ENCODE measurements at regions not wholly inside any gene's neighbourhood (a gene's known extent, or its start where the extent isn't known, plus 50 kb on each side); places are given as distances from the start of the nearest gene placed in this dataset.

DNA sequence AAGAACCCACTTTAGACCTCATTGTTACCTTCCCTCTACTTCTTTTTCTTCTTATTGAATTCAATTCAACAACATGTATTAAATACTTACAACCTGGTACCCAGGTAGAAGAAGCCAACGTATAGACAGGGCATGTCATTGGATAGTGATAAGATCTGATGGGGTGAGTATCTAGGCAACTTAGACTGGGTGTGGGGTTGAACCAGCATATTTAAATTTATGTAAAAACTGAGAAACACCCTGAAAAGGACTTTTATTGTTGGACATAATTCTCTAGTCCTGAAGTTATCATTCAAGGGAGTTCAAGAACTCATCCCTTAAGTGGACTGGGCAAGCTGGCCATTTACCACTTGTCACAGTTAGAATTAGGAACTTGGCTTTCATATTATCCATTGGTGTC, 139.2 kb downstream of the ZIC5 start:
- TF ChIP-seq CTCF (IDR thresholded peaks at IDR 0.05; ENCODE audit: low read depth, low read length): no peak
- no peak overlapping the region for H3K4me3 ChIP-seq (ENCODE audit: low read depth, low read length)

DNA sequence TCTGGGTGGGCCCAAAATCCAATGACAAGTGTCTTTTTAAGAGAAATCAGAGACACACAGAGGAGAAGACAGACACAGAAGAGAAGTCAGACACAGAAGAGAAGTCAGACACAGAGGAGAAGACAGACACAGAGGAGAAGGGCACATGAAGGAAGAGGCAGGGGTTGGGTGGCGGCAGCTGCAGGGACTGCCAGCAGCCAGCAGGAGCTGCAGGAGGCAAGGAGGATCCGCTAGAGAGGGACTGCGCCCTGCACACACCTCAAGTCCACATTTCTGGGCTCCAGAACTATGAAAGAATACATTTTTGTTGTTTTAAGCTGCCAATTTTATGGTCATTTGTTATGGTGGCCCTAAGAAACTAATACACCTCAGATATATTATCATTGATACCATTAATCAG, 140.6 kb downstream of the ZIC5 start:
- no peak for TF ChIP-seq CTCF (IDR thresholded peaks at IDR 0.05; ENCODE audit: low read depth, low read length)
- H3K4me3 ChIP-seq (ENCODE audit: low read depth, low read length): no peak overlapping the region

GRCh38 chr13:99829593-99830239, 141.9 kb downstream of the ZIC5 start:
- no peak overlapping the region for H3K4me3 ChIP-seq (ENCODE audit: low read depth, low read length)
- no peak for TF ChIP-seq CTCF (IDR thresholded peaks at IDR 0.05; ENCODE audit: low read depth, low read length)

DNA sequence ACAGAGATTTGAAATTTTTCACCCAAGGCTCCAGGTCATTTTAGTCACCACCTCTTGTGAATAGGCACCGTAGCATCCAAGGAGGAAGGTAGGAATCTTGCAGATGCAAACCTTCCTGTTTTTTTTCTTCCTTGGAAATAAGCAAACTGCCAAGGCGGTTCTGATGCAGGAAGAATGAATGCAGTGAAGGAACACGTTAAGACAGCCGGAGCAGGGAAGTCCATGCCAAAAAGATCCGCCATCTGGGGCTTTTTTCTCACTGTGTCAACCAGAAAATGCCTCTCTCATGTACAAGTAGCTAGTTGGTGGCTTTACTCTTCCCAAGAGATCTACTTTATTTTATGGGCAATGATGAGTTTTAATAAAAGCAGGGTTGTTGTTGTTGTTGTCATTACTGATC, 142.4 kb downstream of the ZIC5 start:
- TF ChIP-seq CTCF (IDR thresholded peaks at IDR 0.05; ENCODE audit: low read depth, low read length): no peak
- no peak overlapping the region for H3K4me3 ChIP-seq (ENCODE audit: low read depth, low read length)

DNA sequence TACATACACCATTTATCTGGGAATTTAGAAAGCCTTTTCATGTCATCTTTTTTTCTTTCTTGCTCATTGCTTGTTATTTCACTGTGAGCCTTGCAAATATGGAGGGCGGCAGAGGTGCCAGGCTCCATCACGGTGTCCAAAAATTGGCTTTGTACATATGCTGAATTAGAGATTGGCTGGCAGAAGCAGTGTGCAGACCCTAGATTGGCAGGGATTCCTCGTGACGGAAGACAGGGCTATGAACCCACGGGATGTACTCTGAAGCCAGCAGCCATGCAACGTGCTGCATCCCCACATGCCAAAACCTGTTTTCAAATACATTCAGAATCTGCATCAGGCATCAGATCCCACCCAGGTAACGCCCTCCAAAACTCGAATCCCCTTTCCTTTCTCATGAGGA, 142.8 kb downstream of the ZIC5 start:
- H3K4me3 ChIP-seq (ENCODE audit: low read depth, low read length): no peak overlapping the region
- no peak for TF ChIP-seq CTCF (IDR thresholded peaks at IDR 0.05; ENCODE audit: low read depth, low read length)

DNA sequence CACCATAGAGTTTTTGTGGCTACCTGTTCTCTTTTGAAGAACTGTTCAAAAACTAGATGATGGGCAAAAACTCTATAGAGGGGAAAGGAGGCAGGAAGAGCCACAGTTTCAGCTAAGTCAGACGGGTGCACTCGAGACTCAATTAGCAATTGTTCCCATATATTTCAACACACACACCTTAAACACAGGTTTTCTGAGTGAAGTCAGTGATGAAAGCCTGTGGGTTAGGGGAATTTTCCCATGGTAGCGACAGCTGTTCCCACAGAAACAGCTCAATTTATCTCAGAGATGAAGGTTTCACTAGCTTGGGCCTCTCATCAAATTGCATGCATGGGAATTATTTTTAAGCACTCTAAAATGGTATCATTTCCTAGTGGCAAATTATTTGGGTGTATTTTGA, 143.4 kb downstream of the ZIC5 start:
- no peak overlapping the region for H3K4me3 ChIP-seq (ENCODE audit: low read depth, low read length)
- TF ChIP-seq CTCF (IDR thresholded peaks at IDR 0.05; ENCODE audit: low read depth, low read length): no peak

- H3K4me3 ChIP-seq (ENCODE audit: low read depth, low read length): no peak overlapping the region
- no peak for TF ChIP-seq CTCF (IDR thresholded peaks at IDR 0.05; ENCODE audit: low read depth, low read length)
Observed at GRCh38 chr13:99827011-99827772, 144.4 kb downstream of the ZIC5 start.

Measured in WI38 (cell line).